Astrocyte (in vitro differentiated cells and primary cell): ENCODE measurements at regions not wholly inside any gene's neighbourhood (a gene's known extent, or its start where the extent isn't known, plus 50 kb on each side); places are given as distances from the start of the nearest gene placed in this dataset.

ENCODE experiments used
- DNase-seq: peaks from one replicate; pipeline ENCODE4 v3.0.0-alpha.2; 2010; ENCODE audit warnings: low read depth
- FAIRE-seq: peaks from 2 replicates; lab custom pipeline; 2011; peaks lifted over from hg19 to GRCh38; lab: Jason Lieb, UNC
- H2AFZ ChIP-seq: 2 replicates; pipeline ENCODE4 v1.6.0; 2012; ENCODE audit warnings: low read depth, low read length, inconsistent platforms
- H3K27ac ChIP-seq: 2 replicates; pipeline ENCODE4 v1.5.1; 2011; ENCODE audit warnings: low read depth, low read length, inconsistent platforms
- H3K27me3 ChIP-seq: 2 replicates; pipeline ENCODE4 v1.6.0; 2011; ENCODE audit warnings: low read length, inconsistent platforms; ENCODE audit not compliant: insufficient read depth
- H3K36me3 ChIP-seq: 2 replicates; pipeline ENCODE4 v1.5.1; 2011; ENCODE audit warnings: low read length, inconsistent platforms; ENCODE audit not compliant: insufficient read depth
- H3K4me1 ChIP-seq: 2 replicates; pipeline ENCODE4 v1.5.1; 2011; ENCODE audit warnings: low read length, inconsistent platforms; ENCODE audit not compliant: insufficient read depth
- H3K4me2 ChIP-seq: 2 replicates; pipeline ENCODE4 v1.6.0; 2012; ENCODE audit warnings: low read length, inconsistent platforms
- H3K4me3 ChIP-seq: 2 replicates; pipeline ENCODE4 v1.5.1; 2011; ENCODE audit warnings: low read depth, mild to moderate bottlenecking, low read length, inconsistent platforms; ENCODE audit not compliant: insufficient read depth
- H3K79me2 ChIP-seq: 2 replicates; pipeline ENCODE4 v1.6.0; 2012; ENCODE audit warnings: mild to moderate bottlenecking, low read length, inconsistent platforms; ENCODE audit not compliant: insufficient read depth
- H3K9ac ChIP-seq: 2 replicates; pipeline ENCODE4 v1.6.0; 2012; ENCODE audit warnings: mild to moderate bottlenecking, low read length, inconsistent platforms
- H3K9me3 ChIP-seq: 2 replicates; pipeline ENCODE4 v1.5.1; 2012; ENCODE audit warnings: low read depth, mild to moderate bottlenecking, low read length, inconsistent platforms; ENCODE audit not compliant: insufficient read depth
- H4K20me1 ChIP-seq: 2 replicates; pipeline ENCODE4 v1.6.0; 2012; ENCODE audit warnings: low read length, inconsistent platforms; ENCODE audit not compliant: insufficient read depth
- H3K27ac Mint-ChIP-seq: one replicate; pipeline ENCODE4 v1.8.0; 2021; ENCODE audit warnings: mild to moderate bottlenecking, mixed read lengths; ENCODE audit not compliant: unreplicated experiment
- H3K27me3 Mint-ChIP-seq: one replicate; pipeline ENCODE4 v1.8.0; 2021; ENCODE audit warnings: low read depth, mixed read lengths; ENCODE audit not compliant: unreplicated experiment
- H3K36me3 Mint-ChIP-seq: one replicate; pipeline ENCODE4 v1.8.0; 2021; ENCODE audit warnings: low read depth, mixed read lengths; ENCODE audit not compliant: unreplicated experiment
- H3K4me1 Mint-ChIP-seq: one replicate; pipeline ENCODE4 v1.8.0; 2021; ENCODE audit warnings: low read depth, mixed read lengths; ENCODE audit not compliant: unreplicated experiment
- H3K4me3 Mint-ChIP-seq: one replicate; pipeline ENCODE4 v1.8.0; 2021; ENCODE audit warnings: mild to moderate bottlenecking, moderate library complexity, mixed read lengths; ENCODE audit not compliant: unreplicated experiment
- H3K9me3 Mint-ChIP-seq: one replicate; pipeline ENCODE4 v1.8.0; 2021; ENCODE audit warnings: mild to moderate bottlenecking, mixed read lengths; ENCODE audit not compliant: unreplicated experiment
- CTCF ChIP-seq: IDR thresholded peaks from 2 replicates; pipeline ENCODE4 v1.5.1; 2011; ENCODE audit warnings: low read depth, mild to moderate bottlenecking, inconsistent platforms, low read length, moderate library complexity; ENCODE audit not compliant: insufficient read depth
- EZH2 ChIP-seq: IDR thresholded peaks from 2 replicates; pipeline ENCODE4 v1.6.1; 2012; ENCODE audit warnings: mild to moderate bottlenecking, low read length, inconsistent platforms; ENCODE audit not compliant: insufficient read depth

DNA sequence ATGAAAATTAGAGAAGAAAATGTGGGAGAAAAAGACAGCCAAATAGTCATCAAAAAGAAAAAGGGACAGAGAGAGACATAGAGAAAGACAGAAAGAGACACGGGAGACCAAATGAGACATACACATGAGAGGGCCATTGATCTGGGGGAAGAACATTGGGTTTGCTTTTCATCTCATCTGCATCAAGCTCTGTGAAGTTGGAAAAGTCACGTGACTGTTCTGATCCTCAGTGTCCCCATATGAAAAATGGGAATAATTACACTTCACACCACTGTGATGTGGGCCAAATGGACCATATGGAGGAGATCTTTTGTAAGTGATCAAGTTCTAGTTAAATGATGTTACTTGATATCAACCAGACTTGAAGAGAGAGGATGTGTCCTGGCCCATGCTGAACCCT lies 147.1 kb upstream of the NRXN3 start:
- FAIRE-seq: no peak
- Histone ChIP-seq H3K36me3 (no peaks in the 10 kb centered on the region), H3K9ac (no peak overlapping the region), H3K79me2 (no peaks in the 10 kb centered on the region), H4K20me1 (no peaks in the 10 kb centered on the region), H3K4me3 (no peak overlapping the region), H3K4me1 (no peaks in the 10 kb centered on the region), H3K4me2 (no peak overlapping the region), H3K9me3 (no peaks in the 10 kb centered on the region), H3K27me3 (no peaks in the 10 kb centered on the region), H2AFZ (no peak overlapping the region), H3K27ac (no peak overlapping the region)
- peaks cover 2% of the 10 kb centered on the region for H3K9me3 Mint-ChIP-seq
- no peak overlapping the region for H3K4me3 Mint-ChIP-seq
- TF ChIP-seq CTCF (no peak), EZH2 (no peak)
- H3K36me3 Mint-ChIP-seq: no peaks in the 10 kb centered on the region
- no peaks in the 10 kb centered on the region for H3K4me1 Mint-ChIP-seq
- H3K27me3 Mint-ChIP-seq: peaks cover 7% of the 10 kb centered on the region
- no peak overlapping the region for H3K27ac Mint-ChIP-seq
- DNase-seq: no peak

GRCh38 chr14:78028471-78028870 lies 141.7 kb upstream of the NRXN3 start:
- H3K27ac Mint-ChIP-seq: no peak overlapping the region
- H3K4me3 Mint-ChIP-seq: no peak overlapping the region
- H4K20me1 ChIP-seq: no peaks in the 10 kb centered on the region
- no peak overlapping the region for H3K4me3 ChIP-seq
- no peaks in the 10 kb centered on the region for H3K4me1 Mint-ChIP-seq
- H3K4me1 ChIP-seq: no peaks in the 10 kb centered on the region
- no peaks in the 10 kb centered on the region for H3K9me3 ChIP-seq
- peaks cover 2% of the 10 kb centered on the region for H3K9me3 Mint-ChIP-seq
- H3K27me3 ChIP-seq: no peaks in the 10 kb centered on the region
- peaks cover 15% of the 10 kb centered on the region for H3K27me3 Mint-ChIP-seq
- H3K27ac ChIP-seq: no peak overlapping the region
- no peaks in the 10 kb centered on the region for H3K36me3 ChIP-seq
- FAIRE-seq: no peak
- no peaks in the 10 kb centered on the region for H3K79me2 ChIP-seq
- H3K9ac ChIP-seq: no peak overlapping the region
- TF ChIP-seq CTCF (no peak), EZH2 (no peak)
- H3K4me2 ChIP-seq: no peak overlapping the region
- no peak for DNase-seq
- no peak overlapping the region for H2AFZ ChIP-seq
- no peaks in the 10 kb centered on the region for H3K36me3 Mint-ChIP-seq

- TF ChIP-seq EZH2: no peak
- no peak for TF ChIP-seq CTCF
- Histone ChIP-seq H3K4me2 (no peak overlapping the region), H3K9ac (no peak overlapping the region), H3K36me3 (no peaks in the 10 kb centered on the region), H3K79me2 (no peaks in the 10 kb centered on the region), H2AFZ (no peak overlapping the region), H3K9me3 (no peaks in the 10 kb centered on the region), H3K4me3 (no peak overlapping the region), H4K20me1 (no peaks in the 10 kb centered on the region), H3K4me1 (no peaks in the 10 kb centered on the region), H3K27me3 (no peaks in the 10 kb centered on the region), H3K27ac (no peak overlapping the region)
- Mint-ChIP-seq H3K4me3 (no peak overlapping the region), H3K36me3 (no peaks in the 10 kb centered on the region), H3K4me1 (no peaks in the 10 kb centered on the region), H3K27me3 (peaks cover 15% of the 10 kb centered on the region), H3K27ac (no peak overlapping the region), H3K9me3 (peaks cover 2% of the 10 kb centered on the region)
- no peak for DNase-seq
- FAIRE-seq: no peak
These were observed 140.4 kb upstream of the NRXN3 start for GRCh38 chr14:78029601-78030372.
